AG04450 (cell line): ENCODE measurements at regions not wholly inside any gene's neighbourhood (a gene's known extent, or its start where the extent isn't known, plus 50 kb on each side); places are given as distances from the start of the nearest gene placed in this dataset.

ENCODE experiments used
- CTCF ChIA-PET: fragments of 300-600, 350-600 bp; formaldehyde crosslinking; extraction: SDS; loops from one replicate; lab custom pipeline; 2022; ENCODE audit warnings: antibody characterized with exemption, inconsistent platforms; lab: Charles Lee
- POLR2A ChIA-PET: fragments of 350-600 bp; formaldehyde crosslinking; extraction: SDS; loops from one replicate; lab custom pipeline; 2021; ENCODE audit warnings: antibody characterized with exemption, inconsistent platforms; lab: Yijun Ruan, JAX
- DNase-seq: peaks from one replicate; pipeline ENCODE4 v3.0.0-alpha.2; 2011; ENCODE audit warnings: low read depth, low spot score
- H3K27ac ChIP-seq: one replicate; pipeline ENCODE4 v1.5.1; 2012; ENCODE audit warnings: low read depth, low read length, control low read depth
- H3K27me3 ChIP-seq: one replicate; pipeline ENCODE4 v1.6.0; 2012; ENCODE audit warnings: low read length; ENCODE audit not compliant: control insufficient read depth, insufficient read depth
- H3K4me3 ChIP-seq: 2 replicates; pipeline ENCODE4 v1.5.1; 2011; ENCODE audit warnings: mild to moderate bottlenecking, low read depth, low read length, control low read depth
- H3K9me3 ChIP-seq: 2 replicates; pipeline ENCODE4 v1.5.1; 2012; ENCODE audit warnings: low read length; ENCODE audit not compliant: control insufficient read depth, insufficient read depth
- CTCF ChIP-seq: IDR thresholded peaks from 2 replicates; pipeline ENCODE4 v1.5.1; 2011; ENCODE audit warnings: low read depth, low read length, control low read depth, inconsistent platforms

GRCh38 chr7:136293841-136294391, 316.8 kb upstream of the MTPN start:
- POLR2A ChIA-PET, result no interaction called here
- Histone ChIP-seq H3K4me3 (no peak overlapping the region), H3K9me3 (no peaks in the 10 kb centered on the region), H3K27me3 (no peaks in the 10 kb centered on the region), H3K27ac (no peak overlapping the region)
- DNase-seq, result no peak
- CTCF ChIA-PET, result no interaction called here
- TF ChIP-seq CTCF, result no peak

- Histone ChIP-seq H3K27me3 (no peaks in the 10 kb centered on the region), H3K9me3 (no peaks in the 10 kb centered on the region), H3K4me3 (no peak overlapping the region), H3K27ac (no peak overlapping the region)
- POLR2A ChIA-PET, result no interaction called here
- no peak for DNase-seq
- no peak for TF ChIP-seq CTCF
- CTCF ChIA-PET, result interaction anchor here (0.7 kb wide), 1 partner anchor 12 kb away, joined by 3 read pairs; no protein-coding TSS in a partner anchor
Observed at GRCh38 chr7:136293272-136293671, 316.1 kb upstream of the MTPN start.

DNA sequence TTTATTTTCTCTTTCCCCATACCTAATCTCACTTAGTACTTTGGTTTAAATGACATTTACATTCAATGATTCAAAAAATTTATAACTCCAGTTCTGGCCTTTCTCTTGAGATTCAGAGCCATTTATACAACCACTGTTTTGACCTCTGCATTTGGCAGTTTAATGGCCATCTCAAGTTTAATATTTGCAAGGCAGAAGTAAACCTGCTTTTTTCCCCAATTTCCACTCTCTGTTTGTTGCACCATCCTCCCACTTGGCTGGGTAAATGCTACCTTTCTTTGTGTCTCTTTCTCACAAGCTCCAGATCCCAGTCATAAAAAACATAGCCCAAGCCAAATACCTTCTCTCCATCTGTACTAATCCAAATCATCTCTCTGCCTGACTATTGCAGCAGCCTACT, 315.2 kb upstream of the MTPN start:
- POLR2A ChIA-PET, result no interaction called here
- no peaks in the 10 kb centered on the region for H3K9me3 ChIP-seq

DNA sequence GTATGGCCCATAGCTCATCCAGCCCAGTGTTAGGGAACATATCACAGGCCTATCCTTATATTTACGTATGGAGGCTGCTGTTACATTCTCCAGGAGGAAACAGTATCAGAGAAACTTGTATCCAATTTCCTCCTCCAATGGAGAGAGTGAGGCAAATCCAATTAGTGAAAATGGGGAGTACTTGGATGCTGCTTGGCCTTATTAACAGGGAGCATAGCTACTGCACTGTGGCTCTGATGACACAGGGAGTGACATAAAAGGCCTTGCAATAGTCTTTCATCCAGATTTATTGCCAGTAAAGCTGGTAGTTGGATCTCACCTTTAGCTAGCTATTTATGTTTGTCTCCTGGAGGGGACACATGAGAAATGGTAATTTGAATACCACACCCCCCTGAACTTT, 313.2 kb upstream of the MTPN start:
- DNase-seq, result no peak
- no peak for TF ChIP-seq CTCF
- ChIA-PET POLR2A (no interaction called here), CTCF (no interaction called here)
- Histone ChIP-seq H3K27me3 (no peaks in the 10 kb centered on the region), H3K4me3 (no peak overlapping the region), H3K9me3 (no peaks in the 10 kb centered on the region), H3K27ac (no peak overlapping the region)

More for the DNA sequence above, 315.2 kb upstream of the MTPN start:
- CTCF ChIA-PET, result no interaction called here
- DNase-seq, result no peak
- no peak for TF ChIP-seq CTCF
- no peak overlapping the region for H3K4me3 ChIP-seq
- no peak overlapping the region for H3K27ac ChIP-seq
- no peaks in the 10 kb centered on the region for H3K27me3 ChIP-seq

DNA sequence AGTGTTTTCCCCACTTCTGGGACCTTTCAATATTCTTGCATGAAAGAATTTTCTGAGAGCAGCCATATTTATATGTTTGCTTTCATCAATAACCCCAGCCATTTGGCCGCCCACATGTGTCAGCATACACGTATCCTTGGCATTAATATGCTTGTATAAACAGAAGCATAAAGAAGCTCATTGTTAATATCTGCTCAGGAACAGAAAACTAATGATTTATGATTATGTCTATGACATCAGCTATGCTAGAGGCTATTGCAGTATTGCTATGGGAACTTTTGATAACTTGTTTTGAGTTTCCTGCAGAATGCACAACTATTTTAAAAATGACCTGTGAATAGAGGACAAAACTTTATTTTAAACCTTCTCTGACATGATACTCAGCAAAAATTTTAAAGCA, 300.9 kb upstream of the MTPN start:
- ChIA-PET CTCF (no interaction called here), POLR2A (no interaction called here)
- H3K4me3 ChIP-seq, result no peak overlapping the region

More for the DNA sequence above, 300.9 kb upstream of the MTPN start:
- Histone ChIP-seq H3K9me3 (no peaks in the 10 kb centered on the region), H3K27ac (no peak overlapping the region), H3K27me3 (no peaks in the 10 kb centered on the region)
- TF ChIP-seq CTCF, result no peak
- DNase-seq, result no peak
